HuH-7.5 (cell line): ENCODE measurements at regions not wholly inside any gene's neighbourhood (a gene's known extent, or its start where the extent isn't known, plus 50 kb on each side); places are given as distances from the start of the nearest gene placed in this dataset.

Source experiments
- DNase-seq: peaks from one replicate; pipeline ENCODE4 v3.0.0; 2011; ENCODE audit warnings: low spot score

DNA sequence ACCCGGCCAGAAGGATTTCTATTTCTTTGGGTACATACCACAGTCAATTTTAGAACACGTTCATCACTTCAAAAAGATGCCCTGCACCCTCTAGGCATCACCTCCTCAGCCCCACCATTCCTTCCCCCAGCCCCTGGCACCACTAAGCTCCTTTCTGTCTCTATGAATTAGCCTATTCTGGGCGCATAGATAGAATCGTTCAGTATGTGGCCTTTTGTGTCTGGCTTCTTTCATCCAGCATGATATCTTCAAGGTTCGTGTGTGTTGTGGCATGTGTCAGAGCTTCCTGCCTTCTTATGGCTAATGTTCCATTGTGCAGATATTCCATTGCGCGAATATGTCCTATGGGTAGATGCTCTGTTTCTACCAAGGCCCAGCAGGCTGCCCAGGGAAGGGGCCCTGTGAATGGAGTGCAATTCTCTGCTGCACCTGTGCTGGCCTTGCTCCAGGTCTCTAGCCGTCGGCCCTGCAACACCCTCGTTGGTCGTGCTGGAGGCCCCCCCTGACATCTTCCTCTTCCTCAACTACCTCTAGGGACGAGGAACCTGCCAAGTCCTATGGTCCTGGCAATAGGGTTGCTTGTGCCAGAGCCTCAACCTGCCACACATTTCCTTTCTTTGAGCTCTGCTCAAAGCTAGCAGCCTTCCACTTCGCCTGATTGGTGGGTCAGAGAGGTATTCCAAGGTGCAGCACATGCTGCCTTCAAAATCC lies 113.5 kb downstream of the RIPK4 start:
- no peak for DNase-seq

DNA sequence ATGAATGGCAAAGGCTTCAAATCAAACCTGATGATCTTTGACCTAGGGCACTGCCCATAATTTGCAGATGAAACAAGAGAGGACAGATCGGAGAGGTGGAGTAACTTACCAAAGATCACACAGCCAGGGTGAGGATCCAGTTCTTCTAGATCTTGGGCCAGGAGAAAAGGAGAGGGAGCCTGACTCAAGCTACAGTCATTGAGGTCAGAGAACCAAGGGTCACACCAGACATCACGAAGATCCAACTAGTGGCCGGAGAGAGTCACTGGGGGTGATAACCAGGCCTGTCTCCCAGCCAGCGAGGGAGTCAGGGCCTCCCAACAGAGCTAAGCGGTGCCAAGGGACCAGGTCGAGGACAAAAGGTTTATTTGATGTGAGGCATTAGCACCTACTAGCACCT lies 115.0 kb downstream of the RIPK4 start:
- no peak for DNase-seq

DNA sequence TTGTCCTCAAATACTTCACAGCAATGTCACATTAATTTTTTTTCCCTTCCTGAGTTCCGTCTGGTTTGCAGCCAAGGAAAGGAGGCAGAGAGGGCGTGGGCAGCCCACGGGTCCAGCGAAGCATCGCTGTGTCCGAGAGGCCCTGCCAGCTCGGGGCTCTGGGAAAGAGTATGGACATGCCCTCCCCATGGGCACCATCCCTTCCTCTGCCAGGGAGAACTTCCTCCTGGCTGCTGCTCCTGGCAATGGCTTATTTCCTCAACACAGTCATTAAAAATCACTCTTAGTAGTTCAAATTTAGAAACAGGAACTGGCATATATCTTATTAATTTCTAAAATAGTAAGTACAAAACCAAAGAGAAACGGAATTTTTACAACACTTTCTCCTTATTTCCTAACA lies 115.4 kb downstream of the RIPK4 start:
- DNase-seq = no peak

- no peak for DNase-seq
These were observed 116.2 kb downstream of the RIPK4 start for GRCh38 chr21:41650526-41651145.

- DNase-seq = no peak
These were observed 118.2 kb downstream of the RIPK4 start for GRCh38 chr21:41648591-41649031.

GRCh38 chr21:41647806-41648561 lies 118.9 kb downstream of the RIPK4 start:
- DNase-seq = no peak

- DNase-seq = no peak
These were observed 123.4 kb downstream of the RIPK4 start for GRCh38 chr21:41643246-41643966.

- DNase-seq = no peak
These were observed 124.8 kb downstream of the RIPK4 start for GRCh38 chr21:41641821-41642701.

DNA sequence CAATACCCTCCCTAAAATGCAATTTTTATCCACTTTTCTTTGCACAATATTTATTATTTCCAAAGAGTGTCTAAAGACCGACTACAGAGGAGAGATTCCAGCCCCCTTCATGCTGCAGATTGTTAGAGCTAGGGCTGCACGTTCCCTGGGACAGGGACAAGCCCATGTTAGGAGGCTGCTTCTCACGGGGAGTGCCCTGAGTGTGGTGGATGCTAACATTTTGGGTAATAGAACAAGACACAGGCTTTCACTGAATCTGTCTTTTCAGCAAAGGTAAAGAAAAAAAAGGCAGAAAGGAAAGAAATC lies 125.4 kb downstream of the RIPK4 start:
- DNase-seq = no peak

GRCh38 chr21:41640748-41641509 lies 125.9 kb downstream of the RIPK4 start:
- DNase-seq = no peak

- no peak for DNase-seq
These were observed 127.1 kb downstream of the RIPK4 start for GRCh38 chr21:41639766-41640165.

DNA sequence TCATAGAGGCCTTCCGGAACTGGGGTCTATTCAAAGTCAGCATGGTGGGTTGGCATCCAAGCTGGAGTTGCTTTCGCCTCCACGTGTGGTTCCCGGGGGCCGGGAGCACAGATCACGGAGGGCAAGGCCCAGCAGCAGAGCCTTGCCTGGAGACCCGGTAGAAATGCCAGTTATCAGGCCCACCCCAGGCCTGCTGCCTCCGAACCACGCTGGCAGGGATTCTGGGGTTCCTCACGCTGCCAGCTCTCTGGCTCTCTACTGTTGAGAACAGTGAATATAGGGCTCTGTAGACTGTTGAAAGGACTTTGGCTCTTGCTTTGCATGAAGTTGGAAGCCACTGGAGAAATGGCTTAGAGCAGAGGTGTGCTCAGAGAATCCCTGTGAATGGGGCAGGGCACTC lies 127.5 kb downstream of the RIPK4 start:
- DNase-seq = no peak

GRCh38 chr21:41638201-41638790 lies 128.6 kb downstream of the RIPK4 start:
- no peak for DNase-seq

- no peak for DNase-seq
These were observed 129.0 kb upstream of the TMPRSS2 start for GRCh38 chr21:41636636-41637630.

DNA sequence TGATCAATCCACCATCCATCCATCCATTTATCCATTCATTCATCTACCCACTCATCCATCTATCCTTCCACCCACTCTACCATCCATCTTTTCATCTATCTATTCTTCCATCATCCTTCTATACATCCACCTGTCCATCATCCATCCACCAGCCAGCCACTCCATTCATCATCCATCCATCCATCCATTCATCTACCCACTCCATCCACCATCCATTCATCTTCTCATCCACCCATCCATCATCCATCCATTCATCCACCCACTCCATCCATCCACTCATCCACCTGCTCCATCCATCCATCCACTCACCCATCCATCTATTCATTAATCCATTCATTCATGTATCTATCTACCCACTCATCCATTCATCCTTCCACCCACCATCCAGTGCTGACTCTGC lies 127.9 kb upstream of the TMPRSS2 start:
- DNase-seq = no peak

DNA sequence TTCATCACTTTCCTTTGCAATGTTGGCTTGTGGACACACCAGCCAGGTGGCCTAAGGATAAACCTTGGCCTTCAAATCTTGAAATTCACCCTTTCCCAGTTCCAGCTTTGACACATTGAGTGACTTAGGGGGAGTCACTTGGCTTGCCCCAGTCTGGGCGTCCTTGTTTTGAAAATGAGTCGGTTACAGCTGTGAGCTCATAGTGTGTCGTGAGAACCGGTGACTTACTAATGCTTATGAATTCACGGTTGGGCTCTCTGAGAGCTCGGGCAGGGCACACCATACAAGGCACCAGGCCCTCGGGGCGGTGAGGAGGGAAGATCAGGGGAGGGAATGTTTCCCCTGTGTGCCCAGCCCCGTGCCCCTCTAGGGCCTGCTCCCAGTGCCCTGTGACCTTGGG lies 126.9 kb upstream of the TMPRSS2 start:
- no peak for DNase-seq

DNA sequence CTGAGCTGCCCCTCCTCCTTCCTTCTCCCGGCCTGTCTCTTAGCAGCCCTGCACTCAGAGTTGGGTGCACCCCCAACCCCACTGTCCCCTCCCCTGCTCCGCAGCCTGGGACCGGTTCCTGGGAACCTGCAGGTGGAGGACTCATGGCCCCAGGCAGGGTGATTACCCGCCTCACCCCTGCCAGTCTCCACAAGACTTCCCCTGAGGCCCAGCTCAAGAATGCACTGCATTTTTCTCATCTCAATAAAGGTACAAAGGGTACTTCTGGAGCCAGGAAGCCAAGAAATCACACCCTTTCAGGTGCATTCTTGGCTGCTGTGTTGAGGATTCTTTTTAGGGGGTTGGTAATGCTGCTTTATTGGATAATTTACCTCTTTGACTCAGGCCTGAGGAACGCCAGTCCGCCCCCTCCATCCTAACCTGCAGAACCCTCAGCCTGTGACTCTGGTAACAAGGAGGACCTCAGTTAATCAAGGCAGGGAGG lies 126.3 kb upstream of the TMPRSS2 start:
- no peak for DNase-seq

- no peak for DNase-seq
These were observed 125.7 kb upstream of the TMPRSS2 start for GRCh38 chr21:41633627-41634026.
